NCI-H2171 (cell line): ENCODE measurements at regions not wholly inside any gene's neighbourhood (a gene's known extent, or its start where the extent isn't known, plus 50 kb on each side); places are given as distances from the start of the nearest gene placed in this dataset.
"Not testable (repeated sequence)": the region's sequence is repeated elsewhere in the genome, so short reads cannot be mapped to it uniquely, and the experiment has no call there.

Source experiments
- DNase-seq: peaks from one replicate; lab custom pipeline; 2025; lab: John Stamatoyannopoulos, UW

- DNase-seq, result no peak
Observed at GRCh38 chr10:78650122-78650521, 418.6 kb upstream of the ZMIZ1 start.

DNA sequence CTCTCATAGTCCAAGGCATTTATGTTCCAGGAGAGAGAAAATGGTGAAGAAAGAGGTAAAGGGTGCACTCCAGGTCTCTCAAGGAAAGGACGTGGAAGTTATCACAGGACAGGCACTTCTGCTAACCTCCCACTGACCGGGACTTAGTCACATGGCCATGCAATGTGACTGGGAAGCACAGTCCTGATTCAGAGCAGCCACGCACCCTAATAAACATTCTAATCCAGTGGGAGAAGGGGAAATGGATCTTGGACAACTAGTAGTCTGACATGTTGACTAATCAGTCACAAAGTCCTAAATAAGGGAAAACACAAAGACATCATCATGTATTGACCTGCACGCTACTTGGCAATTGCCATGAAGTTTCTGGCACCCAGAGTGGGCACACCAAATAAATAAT lies 417.5 kb upstream of the ZMIZ1 start:
- no peak for DNase-seq

DNA sequence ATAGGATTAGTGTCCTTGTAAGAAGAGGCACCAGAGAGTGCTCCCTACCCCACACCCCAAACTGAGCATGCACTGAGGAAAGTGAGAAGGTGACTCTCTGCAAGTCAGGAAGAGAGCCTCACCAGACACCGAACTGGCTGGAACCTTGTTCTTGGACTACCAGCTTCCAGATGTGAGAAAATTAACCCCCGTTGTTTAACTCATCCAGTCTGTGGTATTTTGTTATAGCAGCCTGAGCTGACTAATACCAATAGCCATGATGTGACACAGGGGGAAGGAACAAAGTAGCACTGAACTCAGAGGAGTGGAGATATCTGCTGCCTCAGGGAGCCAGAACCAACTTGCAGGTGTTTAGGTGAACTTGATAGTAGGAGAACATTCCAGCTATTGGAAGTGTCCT lies 415.2 kb upstream of the ZMIZ1 start:
- no peak for DNase-seq

DNA sequence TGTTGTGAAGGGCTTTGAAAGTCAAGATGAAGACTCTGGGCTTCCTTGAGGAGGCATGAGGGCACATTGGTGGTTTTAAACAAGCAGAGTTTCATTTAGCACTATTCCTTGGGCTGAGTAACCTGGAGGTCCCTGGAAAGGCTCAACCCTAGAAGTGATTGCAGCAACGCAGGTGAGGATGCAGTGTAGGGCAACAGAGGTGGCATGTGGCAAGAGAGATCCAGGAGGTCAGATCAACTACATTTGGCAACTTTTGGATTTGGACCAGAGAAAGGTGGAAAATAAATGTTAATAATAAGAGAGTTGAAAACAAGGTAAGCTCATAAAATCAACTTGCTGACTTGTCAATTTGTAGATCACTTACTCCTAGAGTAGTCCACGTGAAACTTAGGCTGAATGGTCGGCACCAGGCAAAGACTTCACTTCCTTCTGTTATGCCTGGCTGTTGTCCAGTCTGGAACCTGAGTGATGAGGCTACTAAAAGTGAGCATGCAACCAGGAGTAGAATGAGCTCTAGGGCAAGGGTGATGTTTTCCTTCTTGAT lies 414.6 kb upstream of the ZMIZ1 start:
- no peak for DNase-seq

- DNase-seq, result no peak
Observed at GRCh38 chr10:78655979-78656378, 412.8 kb upstream of the ZMIZ1 start.

DNA sequence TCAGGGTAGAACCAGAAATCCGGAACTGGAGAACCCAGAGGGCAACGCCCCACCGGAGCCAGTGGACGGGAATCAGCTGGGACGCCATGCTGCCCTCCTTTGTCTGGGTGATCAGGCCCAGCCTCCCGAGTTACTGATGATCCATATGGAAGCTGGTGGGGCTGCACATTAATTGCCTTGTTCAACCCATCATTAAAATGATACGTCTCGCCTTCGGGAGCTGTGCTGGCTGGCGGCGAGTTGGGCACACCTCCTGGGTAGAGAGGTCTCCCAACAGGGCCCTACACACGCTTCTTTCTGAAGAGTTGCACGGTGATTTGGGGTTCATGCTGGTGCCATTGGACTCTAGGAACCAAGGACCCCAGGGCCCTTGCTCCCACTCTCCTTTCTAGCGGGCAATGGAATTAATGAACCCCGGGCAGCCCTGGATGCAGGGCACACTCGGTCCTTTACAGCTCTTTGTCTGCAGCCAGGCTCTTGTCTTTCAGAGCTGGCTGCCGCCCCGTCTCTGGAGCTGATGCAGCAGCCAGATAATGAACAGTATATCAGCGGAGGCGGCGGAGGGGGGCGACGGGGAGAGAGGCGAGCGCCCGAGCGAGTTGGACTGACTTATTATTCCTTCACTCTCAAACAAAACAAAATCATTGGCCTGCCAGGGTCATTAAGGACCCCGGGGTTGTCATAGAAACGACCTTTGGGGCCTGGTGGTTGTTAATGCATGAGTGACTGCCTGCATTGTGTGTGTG lies 412.2 kb upstream of the ZMIZ1 start:
- DNase-seq, result no peak

GRCh38 chr10:78657163-78657861 lies 411.5 kb upstream of the ZMIZ1 start:
- DNase-seq, result no peak

DNA sequence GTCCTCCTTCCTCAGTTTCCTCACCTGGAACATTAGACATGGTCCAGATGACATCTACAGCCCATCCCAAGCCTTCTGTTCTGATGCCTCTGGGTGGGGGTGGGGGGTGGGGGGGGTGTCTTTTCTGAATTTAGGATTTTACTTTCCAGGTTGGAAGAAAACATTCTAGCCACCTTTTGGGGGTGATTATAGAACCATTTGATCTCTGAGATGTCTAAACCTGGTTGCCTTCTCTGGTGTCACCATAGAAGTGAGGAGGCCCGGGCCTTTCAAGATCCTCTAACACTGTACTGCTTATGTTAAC lies 411.0 kb upstream of the ZMIZ1 start:
- DNase-seq, result no peak

DNA sequence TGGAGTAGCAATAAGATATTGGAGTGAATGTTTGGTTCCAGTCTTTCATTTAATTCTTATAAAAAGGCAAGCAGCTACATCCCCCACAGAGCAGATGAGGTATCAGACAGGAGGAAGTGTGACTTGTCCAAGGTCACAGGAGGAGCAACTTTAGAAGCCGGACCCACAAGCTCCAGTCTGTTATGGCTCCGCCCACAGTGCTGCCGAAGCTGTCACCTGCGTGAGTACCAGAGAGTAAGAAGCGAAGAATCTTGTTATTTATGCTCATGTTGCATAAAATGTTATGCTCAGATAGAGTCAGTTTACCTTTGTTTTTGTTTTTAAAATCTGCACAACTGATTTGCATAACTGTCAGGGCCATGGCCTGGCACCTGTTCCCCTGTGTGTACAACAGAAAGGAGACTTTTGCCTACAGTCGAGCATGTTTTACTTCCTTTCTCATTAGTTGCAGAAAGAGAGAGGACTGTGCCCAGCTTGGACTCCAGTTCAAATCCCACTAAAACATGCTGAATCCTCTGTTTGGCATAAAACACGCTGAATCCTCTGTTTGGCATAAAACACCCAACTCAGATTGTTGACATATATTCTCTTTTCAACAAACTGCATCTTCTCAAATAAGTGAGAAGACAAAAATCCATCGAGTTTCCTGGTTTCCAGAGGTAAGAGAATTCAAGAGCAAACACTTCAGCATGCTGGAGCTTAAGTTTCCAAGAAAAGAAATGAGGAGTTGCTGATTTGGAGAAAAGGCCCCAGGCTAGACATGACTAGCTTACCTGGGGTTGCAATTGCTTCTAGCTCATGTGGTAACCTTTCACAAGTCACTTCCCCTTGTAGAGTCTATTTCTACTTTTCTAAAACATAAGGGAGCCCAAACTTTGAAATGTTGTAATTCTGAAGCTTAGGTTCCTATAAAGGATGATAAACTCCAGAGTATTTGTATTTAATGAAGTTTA lies 409.8 kb upstream of the ZMIZ1 start:
- DNase-seq, result no peak

DNA sequence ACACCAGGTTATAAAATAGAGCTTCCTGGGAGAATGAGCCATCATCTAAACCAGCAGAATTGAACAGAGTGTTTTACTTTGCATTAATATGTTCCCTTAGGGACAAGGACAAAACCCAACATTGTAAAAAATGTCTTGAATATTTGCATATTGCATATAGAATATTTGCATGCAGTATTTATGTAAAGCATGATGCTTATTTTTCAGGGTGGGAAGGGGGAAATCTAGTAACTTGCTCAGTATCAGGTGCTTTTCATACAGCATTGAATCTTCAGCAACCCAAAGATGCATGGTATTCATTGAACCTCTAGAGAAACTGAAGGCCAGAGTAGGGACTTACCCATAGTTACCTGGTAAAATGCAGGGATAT lies 409.2 kb upstream of the ZMIZ1 start:
- DNase-seq, result no peak

- no peak for DNase-seq
Observed at GRCh38 chr10:78660446-78661106, 408.2 kb upstream of the ZMIZ1 start.

GRCh38 chr10:78663721-78664120 lies 405.0 kb upstream of the ZMIZ1 start:
- DNase-seq, result no peak

DNA sequence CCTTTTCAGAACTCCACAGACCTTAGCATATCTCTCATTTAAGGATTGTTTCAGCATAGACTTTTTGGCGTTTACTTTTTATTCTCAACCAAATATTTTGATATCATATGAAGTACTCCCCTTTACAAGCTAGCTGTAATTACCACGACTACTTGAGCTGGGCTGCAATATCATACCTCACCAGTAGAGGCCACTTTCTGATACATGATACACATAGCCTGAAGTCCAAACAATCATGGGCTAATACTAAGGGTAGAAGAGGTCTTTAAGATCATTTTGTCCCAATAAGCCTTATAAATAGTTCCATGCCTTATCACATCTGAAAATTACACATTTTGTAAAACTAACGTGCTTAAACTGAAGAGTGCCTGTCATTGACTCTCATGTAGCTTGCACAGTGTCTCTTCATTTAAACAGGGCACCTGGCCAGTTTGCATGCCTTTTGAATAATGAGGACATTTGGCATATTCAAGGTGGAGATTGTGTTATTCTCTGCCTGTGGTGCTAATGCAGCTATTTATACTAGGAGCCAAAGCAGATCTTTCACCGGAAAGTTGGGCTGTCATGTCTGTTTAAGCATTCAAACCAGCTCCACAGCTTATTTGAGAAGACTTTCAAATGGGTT lies 403.7 kb upstream of the ZMIZ1 start:
- DNase-seq, result no peak

DNA sequence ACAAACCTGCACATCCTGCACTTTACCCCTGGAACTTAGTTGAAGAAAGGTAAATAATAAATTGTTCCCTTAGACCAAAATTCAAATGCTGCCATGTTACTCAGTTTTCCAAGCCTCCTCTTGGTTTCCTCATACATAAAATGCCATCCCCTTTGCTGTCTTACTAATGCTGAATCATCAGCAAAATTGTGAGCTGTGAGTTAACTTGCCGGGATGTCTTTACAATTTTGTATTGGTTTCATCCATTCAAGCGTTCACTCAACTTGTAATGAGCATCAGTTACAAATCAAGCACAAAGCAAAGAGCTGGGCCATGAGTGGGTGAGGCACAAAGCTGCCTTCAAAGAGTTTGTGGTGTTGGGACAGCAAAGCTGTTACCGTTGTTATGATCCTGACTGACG lies 395.8 kb upstream of the ZMIZ1 start:
- no peak for DNase-seq

- DNase-seq, result not testable (repeated sequence)
Observed at GRCh38 chr10:78681141-78681540, 387.6 kb upstream of the ZMIZ1 start.

GRCh38 chr10:78681986-78682385 lies 386.8 kb upstream of the ZMIZ1 start:
- DNase-seq, result not testable (repeated sequence)

GRCh38 chr10:78684947-78685346 lies 383.8 kb upstream of the ZMIZ1 start:
- no peak for DNase-seq

- DNase-seq, result no peak
Observed at GRCh38 chr10:78685466-78686103, 383.2 kb upstream of the ZMIZ1 start.

DNA sequence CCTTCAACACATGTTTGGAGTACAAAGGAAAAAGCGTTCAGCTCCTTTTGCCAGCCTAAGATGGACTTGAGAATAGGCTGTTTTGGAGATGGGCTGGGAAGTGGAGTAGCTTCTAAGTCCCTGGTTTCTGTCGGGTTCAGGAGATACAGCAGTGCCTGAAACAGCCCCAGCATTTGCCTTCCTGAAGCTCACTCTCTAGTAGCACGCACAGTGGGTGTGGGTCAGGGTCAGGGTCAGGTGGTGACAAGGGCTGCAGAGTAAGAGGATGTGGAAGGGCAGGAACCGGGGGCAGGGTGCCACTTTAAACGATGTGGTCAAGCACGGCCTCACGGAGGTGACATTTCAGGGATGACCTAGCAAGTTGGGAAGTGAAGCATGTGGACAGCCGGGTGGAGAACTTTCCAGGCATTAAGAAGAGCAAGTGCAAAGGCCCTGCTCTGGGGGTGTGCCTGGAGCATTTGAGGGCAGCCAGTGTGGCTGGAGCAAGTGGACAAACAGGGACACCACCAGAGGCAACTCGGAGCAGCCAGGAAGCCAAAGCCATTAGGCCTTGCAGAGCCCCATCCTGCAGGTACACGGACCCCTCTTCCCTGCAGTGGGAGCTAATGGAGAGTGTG lies 382.2 kb upstream of the ZMIZ1 start:
- DNase-seq, result no peak

DNA sequence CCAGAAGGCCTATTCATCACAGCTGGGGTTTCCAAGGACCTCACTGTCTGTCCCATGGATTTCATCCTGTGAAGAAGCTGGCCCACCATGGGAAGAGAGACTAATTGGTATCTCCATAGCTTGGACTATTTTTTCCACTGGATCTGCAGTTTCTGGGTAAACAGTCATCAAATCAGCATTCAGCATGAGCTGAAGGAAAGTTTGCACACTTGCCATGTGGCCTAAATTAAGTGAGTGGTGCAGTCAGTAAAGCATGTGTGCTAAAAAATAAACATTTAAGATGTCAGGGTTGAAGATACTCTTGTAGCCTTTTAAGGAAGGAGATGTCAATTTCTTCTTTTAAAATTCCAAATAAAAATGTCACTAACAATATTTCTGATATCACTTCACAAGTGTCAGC lies 381.1 kb upstream of the ZMIZ1 start:
- no peak for DNase-seq
